ENCODE measurements at regions not wholly inside any gene's neighbourhood (a gene's known extent, or its start where the extent isn't known, plus 50 kb on each side); places are given as distances from the start of the nearest gene placed in this dataset.

DNA sequence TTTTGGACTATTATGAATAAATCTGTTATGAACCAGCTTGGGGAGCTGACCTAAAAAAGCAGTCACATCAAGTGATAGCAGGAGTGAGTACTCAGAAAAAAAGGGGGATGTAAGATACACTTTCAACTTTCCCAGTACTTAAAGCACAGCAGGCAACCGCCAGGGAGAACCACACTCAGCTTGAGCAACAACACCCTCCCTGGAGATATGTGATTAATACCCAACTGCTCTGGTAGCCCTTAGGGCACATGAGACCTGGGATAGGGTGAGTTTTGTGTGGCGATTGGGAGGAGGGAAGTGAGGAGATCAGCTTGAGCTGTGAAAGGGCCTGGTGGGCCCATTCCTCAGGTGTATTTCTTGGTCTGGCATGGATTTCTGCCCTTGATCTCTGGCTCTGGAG lies 220.3 kb upstream of the SFRP2 start:
- Histone ChIP-seq H3K4me3 (replicated peaks; ENCODE audit: low read depth, low read length) (no peak overlapping the region), H3K27me3 (replicated peaks; ENCODE audit: control insufficient read depth, insufficient read depth, low read length) (no peaks in the 10 kb centered on the region), H3K36me3 (ENCODE audit: control insufficient read depth, insufficient read depth, low read length) (no peaks in the 10 kb centered on the region)
- DNase-seq (ENCODE audit: extremely low read depth, insufficient read length) = no peak
- TF ChIP-seq, protein P1, sequence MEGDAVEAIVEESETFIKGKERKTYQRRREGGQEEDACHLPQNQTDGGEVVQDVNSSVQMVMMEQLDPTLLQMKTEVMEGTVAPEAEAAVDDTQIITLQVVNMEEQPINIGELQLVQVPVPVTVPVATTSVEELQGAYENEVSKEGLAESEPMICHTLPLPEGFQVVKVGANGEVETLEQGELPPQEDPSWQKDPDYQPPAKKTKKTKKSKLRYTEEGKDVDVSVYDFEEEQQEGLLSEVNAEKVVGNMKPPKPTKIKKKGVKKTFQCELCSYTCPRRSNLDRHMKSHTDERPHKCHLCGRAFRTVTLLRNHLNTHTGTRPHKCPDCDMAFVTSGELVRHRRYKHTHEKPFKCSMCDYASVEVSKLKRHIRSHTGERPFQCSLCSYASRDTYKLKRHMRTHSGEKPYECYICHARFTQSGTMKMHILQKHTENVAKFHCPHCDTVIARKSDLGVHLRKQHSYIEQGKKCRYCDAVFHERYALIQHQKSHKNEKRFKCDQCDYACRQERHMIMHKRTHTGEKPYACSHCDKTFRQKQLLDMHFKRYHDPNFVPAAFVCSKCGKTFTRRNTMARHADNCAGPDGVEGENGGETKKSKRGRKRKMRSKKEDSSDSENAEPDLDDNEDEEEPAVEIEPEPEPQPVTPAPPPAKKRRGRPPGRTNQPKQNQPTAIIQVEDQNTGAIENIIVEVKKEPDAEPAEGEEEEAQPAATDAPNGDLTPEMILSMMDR (IDR thresholded peaks at IDR 0.05; ENCODE audit: insufficient read depth, low read length, poor library complexity, severe bottlenecking) = no peak

DNA sequence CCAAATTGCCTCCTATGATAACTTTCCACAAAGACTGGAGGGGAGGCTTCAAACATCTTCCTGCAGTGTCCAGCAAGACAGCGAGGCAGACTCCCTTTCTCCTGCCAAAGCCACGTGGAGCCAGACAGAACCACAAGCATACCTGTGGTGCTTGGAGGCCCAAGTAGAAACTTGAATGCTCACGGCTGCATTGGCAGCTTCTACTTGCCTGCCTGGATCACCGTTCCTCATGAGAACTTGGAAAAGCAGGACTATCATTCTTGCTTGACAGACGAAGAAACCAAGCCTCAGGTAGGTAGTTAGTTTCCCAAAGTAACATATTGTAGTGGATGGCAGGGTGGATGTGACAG lies 216.3 kb upstream of the SFRP2 start:
- TF ChIP-seq, protein P1 (IDR thresholded peaks at IDR 0.05; ENCODE audit: insufficient read depth, low read length, poor library complexity, severe bottlenecking) = no peak
- Histone ChIP-seq H3K36me3 (ENCODE audit: control insufficient read depth, insufficient read depth, low read length) (no peaks in the 10 kb centered on the region), H3K4me3 (replicated peaks; ENCODE audit: low read depth, low read length) (no peak overlapping the region), H3K27me3 (replicated peaks; ENCODE audit: control insufficient read depth, insufficient read depth, low read length) (no peaks in the 10 kb centered on the region)
- no peak for DNase-seq (ENCODE audit: extremely low read depth, insufficient read length)

DNA sequence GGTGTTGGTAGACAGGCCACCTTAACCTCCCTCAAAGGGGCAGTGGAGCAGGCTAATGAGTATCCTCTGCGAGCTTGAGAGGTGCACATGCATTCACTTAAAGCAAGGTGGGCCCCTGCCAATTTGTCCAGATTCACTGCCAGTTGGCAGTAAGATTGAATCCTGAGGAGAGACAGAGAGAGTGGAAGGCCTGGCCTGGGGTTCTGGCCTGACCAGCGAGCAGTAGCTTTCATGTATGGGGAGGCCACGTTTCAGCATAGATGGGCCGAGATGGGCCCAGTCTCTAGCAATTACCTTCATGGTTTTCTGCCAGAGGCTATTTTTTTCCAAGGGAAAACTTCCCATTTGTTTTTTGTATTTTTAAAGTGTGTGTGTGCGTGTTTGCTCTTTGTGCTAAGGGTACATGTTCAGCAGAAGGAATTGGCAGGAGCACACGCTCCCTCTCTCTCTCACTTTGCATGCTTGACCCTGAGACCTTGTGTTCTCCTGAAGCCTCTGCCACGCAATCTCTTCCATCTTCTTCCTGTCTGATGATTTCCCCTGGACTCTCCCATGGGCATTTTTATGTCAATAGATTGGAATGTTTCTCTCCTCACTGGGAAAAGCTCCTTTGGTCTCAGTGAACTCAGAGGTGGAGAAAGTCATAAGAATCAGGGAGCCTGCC lies 215.8 kb upstream of the SFRP2 start:
- H3K4me3 ChIP-seq (replicated peaks; ENCODE audit: low read depth, low read length) = no peak overlapping the region
- H3K27me3 ChIP-seq (replicated peaks; ENCODE audit: control insufficient read depth, insufficient read depth, low read length) = no peaks in the 10 kb centered on the region
- DNase-seq (ENCODE audit: extremely low read depth, insufficient read length) = no peak
- TF ChIP-seq, protein P1 (IDR thresholded peaks at IDR 0.05; ENCODE audit: insufficient read depth, low read length, poor library complexity, severe bottlenecking) = no peak
- H3K36me3 ChIP-seq (ENCODE audit: control insufficient read depth, insufficient read depth, low read length) = no peaks in the 10 kb centered on the region

DNA sequence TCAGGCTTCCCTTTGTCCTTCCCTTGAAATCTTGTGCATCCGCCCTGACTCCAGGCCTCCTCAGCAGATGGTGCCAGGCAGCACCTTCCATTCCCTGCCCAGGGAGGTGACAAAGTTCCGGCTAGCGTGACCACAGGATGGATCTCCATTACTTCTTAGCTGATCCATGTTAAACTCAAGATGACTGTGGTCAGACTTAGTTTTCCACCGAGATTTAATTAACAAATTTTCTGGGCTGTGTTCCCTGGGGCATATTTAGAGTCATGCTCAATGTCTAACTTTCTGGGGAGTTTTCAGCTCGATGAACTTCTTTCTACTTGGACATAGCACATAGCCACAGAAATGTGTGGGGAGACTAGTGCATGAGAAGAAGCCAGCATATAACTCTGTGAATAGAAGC lies 215.1 kb upstream of the SFRP2 start:
- Histone ChIP-seq H3K27me3 (replicated peaks; ENCODE audit: control insufficient read depth, insufficient read depth, low read length) (no peaks in the 10 kb centered on the region), H3K4me3 (replicated peaks; ENCODE audit: low read depth, low read length) (no peak overlapping the region), H3K36me3 (ENCODE audit: control insufficient read depth, insufficient read depth, low read length) (no peaks in the 10 kb centered on the region)
- TF ChIP-seq, protein P1 (IDR thresholded peaks at IDR 0.05; ENCODE audit: insufficient read depth, low read length, poor library complexity, severe bottlenecking) = no peak
- no peak for DNase-seq (ENCODE audit: extremely low read depth, insufficient read length)

DNA sequence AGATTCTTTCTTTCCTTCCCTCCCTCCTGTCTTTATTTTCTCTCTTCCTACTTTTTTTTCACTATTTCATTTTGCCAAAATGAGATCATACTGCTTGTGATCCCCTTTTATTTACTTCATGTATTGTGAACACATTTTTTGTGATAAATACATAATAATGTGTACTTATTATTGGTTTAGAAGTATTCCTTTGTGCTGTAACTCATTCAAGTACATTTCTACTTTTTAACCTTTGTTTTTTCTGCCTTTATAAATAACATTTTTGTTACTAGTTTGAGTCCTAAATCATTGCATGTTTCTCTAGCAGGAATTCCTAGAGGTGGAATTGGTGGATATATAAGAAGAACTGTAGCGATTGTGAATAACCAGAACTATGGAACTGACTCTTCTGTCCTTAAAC lies 214.5 kb upstream of the SFRP2 start:
- no peak for DNase-seq (ENCODE audit: extremely low read depth, insufficient read length)
- Histone ChIP-seq H3K4me3 (replicated peaks; ENCODE audit: low read depth, low read length) (no peak overlapping the region), H3K27me3 (replicated peaks; ENCODE audit: control insufficient read depth, insufficient read depth, low read length) (no peaks in the 10 kb centered on the region), H3K36me3 (ENCODE audit: control insufficient read depth, insufficient read depth, low read length) (no peaks in the 10 kb centered on the region)
- TF ChIP-seq, protein P1 (IDR thresholded peaks at IDR 0.05; ENCODE audit: insufficient read depth, low read length, poor library complexity, severe bottlenecking) = no peak

DNA sequence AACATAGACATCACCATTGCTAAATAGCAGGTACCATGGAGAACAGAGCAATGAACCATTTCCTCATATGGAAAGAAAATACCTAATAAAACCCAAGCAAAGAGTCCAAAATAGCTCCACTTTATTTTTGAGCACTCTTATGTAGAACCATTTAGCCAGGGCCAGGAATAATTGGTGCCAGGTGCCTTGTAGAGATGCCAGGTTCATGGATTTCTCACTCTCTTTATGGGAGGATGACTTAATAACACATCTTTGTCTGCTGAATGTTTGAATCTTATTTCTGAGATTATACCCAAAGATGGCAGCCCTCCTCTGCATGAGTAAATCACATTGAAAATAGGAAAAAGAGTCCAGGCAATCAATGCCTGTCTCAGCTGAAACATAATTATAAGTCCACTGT lies 212.3 kb upstream of the SFRP2 start:
- Histone ChIP-seq H3K4me3 (replicated peaks; ENCODE audit: low read depth, low read length) (no peak overlapping the region), H3K36me3 (ENCODE audit: control insufficient read depth, insufficient read depth, low read length) (no peaks in the 10 kb centered on the region), H3K27me3 (replicated peaks; ENCODE audit: control insufficient read depth, insufficient read depth, low read length) (no peaks in the 10 kb centered on the region)
- no peak for DNase-seq (ENCODE audit: extremely low read depth, insufficient read length)
- TF ChIP-seq, protein P1 (IDR thresholded peaks at IDR 0.05; ENCODE audit: insufficient read depth, low read length, poor library complexity, severe bottlenecking) = no peak

Measured in GM06990 (cell line).